ENCODE measurements at regions not wholly inside any gene's neighbourhood (a gene's known extent, or its start where the extent isn't known, plus 50 kb on each side); places are given as distances from the start of the nearest gene placed in this dataset.

DNA sequence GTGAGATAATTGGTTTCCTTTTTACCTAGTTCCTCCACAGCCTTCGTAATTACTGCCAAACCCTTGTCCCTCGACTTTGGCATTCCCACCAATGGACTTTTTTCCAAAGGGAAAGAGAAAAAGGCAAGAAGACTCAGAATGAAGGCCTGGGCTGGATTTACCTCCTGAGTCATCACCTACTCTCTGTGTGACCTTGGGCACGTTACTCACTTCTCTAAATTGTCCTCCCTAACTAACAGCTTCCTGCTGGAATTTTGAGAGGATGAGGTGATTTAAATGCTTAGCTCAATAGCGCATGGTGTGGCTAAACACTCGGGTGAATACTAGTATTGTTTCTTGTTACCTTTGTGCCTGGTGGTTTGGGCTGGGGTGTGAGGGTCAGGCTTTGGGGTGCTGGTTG lies 146.6 kb downstream of the DHX35 start:
- DNase-seq = no peak

DNA sequence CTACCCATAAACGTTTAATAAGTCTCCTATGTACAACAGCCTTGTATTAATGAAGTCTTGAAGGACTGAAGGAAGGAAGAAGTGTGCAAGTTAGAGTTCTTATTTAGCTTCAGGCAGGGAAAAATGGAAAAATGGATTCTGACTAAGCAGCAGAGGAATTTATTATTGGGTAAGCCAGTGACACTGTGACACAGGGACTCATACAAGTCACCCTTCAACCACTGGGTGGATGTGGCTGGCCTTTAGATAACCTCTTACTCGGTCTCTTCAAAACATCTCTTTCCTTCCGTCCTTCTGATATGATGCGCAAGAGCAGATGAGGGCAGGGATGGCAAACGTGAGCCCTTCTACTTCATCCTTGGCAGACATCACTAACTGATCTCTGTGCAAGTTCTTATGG lies 145.6 kb downstream of the DHX35 start:
- no peak for DNase-seq

- DNase-seq = no peak
These were observed 144.6 kb downstream of the DHX35 start for GRCh38 chr20:39106791-39107190.

GRCh38 chr20:39105551-39105950 lies 143.4 kb downstream of the DHX35 start:
- no peak for DNase-seq

- DNase-seq = no peak
These were observed 141.6 kb downstream of the DHX35 start for GRCh38 chr20:39103732-39104131.

GRCh38 chr20:39103305-39103704 lies 141.2 kb downstream of the DHX35 start:
- no peak for DNase-seq

GRCh38 chr20:39101895-39102294 lies 139.8 kb downstream of the DHX35 start:
- DNase-seq = no peak

- no peak for DNase-seq
These were observed 138.5 kb downstream of the DHX35 start for GRCh38 chr20:39100691-39101090.

- DNase-seq = no peak
These were observed 135.7 kb downstream of the DHX35 start for GRCh38 chr20:39097889-39098288.

DNA sequence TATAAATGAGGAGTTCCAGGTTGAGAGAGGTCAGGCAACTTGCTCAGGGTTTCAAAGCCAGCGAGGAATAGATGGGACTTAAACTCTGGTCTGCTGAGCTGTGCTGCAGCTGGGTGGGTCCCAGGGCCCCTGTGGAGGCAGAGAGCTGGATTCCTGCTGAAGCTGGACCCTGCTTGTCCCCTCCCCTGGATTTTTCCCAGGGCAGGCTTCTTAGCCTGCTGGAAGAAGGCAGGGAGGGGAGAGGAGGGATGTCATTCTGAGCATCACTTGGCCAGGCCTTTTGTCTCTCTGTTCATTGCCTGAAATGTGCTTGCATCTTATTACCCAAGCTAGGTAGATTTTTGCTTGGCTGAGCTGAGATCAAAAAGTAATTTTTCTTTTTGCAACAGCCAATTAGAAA lies 133.7 kb downstream of the DHX35 start:
- no peak for DNase-seq

DNA sequence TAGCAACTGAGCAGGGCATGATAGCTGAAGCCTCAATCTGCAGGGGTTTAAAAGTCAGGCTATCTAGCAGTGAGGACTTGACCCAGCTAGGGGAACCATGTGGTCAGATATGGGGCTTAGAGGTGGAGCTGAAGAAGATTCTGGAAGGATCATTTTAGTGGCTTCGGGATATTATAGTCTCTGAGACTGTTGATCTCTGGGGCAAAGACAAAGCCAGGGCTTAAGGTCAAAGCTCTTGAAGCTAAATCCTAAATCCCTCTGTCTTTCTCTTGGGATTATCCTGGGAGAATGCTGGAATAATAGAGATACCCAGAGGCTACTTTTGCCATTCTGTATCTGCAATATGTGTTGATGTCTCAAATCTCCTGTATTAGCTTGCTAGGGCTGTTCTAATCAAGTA lies 132.2 kb downstream of the DHX35 start:
- DNase-seq = no peak

DNA sequence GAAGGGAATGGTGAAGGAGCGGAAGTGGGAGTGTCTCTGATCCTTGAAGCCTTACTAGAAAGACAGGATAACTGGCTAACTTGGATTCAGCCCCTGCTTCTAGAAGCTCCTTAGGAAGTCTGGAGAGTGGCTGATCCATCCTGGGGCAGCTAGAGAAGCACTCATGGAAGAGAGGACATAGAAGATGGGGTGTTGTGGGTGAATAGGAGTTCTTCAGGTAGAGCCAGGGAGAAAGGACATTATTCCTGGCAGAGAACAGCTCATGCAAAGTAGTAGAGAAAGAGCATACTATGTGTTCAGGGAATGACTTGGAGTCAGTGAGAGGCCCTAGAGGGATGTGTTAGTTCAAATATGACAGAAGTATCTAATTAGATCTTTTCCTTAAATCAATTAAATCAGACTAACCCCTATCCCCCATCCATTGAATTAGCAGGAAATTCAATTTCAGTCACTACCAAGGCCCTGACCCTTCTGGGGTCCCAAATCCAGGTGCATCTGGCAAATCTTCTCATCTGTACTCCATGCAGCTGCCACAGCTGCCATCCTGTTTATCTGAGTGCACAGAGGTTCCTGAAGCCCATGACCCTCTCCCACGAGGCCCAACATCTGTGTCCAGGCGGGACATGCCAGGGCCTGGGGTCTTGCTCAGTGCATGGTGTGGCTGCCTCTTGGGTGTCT lies 130.7 kb downstream of the DHX35 start:
- no peak for DNase-seq

- no peak for DNase-seq
These were observed 128.8 kb downstream of the DHX35 start for GRCh38 chr20:39090906-39091305.

- DNase-seq = no peak
These were observed 127.7 kb downstream of the DHX35 start for GRCh38 chr20:39089797-39090196.

Measured in activated CD4-positive, alpha-beta T cell treated with anti-CD3 and anti-CD28 coated beads, Interleukin-2, amount 50 U/mL, for 4 hours (primary cell).